Tibial nerve (tissue), 4 donors: ENCODE measurements at regions not wholly inside any gene's neighbourhood (a gene's known extent, or its start where the extent isn't known, plus 50 kb on each side); places are given as distances from the start of the nearest gene placed in this dataset.

ENCODE experiments used
- DNase-seq, 2 donors: peaks; one replicate each; pipeline ENCODE4 v3.0.0-alpha.2; 2019; ENCODE audit warnings: low spot score in 2 of 2
- H3K27ac ChIP-seq, 4 donors: fragments of 200-600 bp; sonication (generic) in 3 of 4; one replicate each; pipeline ENCODE4 v1.5.1; 2017 to 2019; ENCODE audit warnings: mild to moderate bottlenecking in 1 of 4
- H3K27me3 ChIP-seq, 2 donors: fragments of 200-600 bp; sonication (generic) in 1 of 2; one replicate each; pipeline versions ENCODE4 v1.5.1 to v1.6.0; 2017 to 2019
- H3K36me3 ChIP-seq, 3 donors: fragments of 200-600 bp; sonication (generic); one replicate each; pipeline ENCODE4 v1.5.1; 2018 to 2019
- H3K4me1 ChIP-seq, 4 donors: fragments of 200-600 bp; sonication (generic) in 3 of 4; one replicate each; pipeline ENCODE4 v1.5.1; 2017 to 2019
- H3K4me3 ChIP-seq, 4 donors: fragments of 200-600 bp; sonication (generic) in 3 of 4; one replicate each; pipeline ENCODE4 v1.5.1; 2017 to 2019; ENCODE audit warnings: mild to moderate bottlenecking in 1 of 4, moderate library complexity in 1 of 4
- H3K9me3 ChIP-seq, 4 donors: fragments of 200-600 bp; sonication (generic) in 3 of 4; one replicate each; pipeline ENCODE4 v1.5.1; 2017 to 2019
- CTCF ChIP-seq, 5 experiments: fragments of 200-600 bp in 3 of 5; fragments of 450-650 bp in 2 of 5; sonication (generic) in 3 of 5; IDR thresholded peaks; one replicate each; pipeline ENCODE4 v1.5.1; 2016 to 2019; ENCODE audit warnings: antibody characterized with exemption in 5 of 5, mild to moderate bottlenecking in 3 of 5, moderate library complexity in 2 of 5
- EP300 ChIP-seq, 2 donors: sonication (generic); formaldehyde crosslinking; IDR thresholded peaks; one replicate each; pipeline ENCODE4 v1.6.1; 2017; ENCODE audit warnings: antibody characterized with exemption in 2 of 2, mild to moderate bottlenecking in 1 of 2
- POLR2A ChIP-seq, 2 donors: fragments of 450-650 bp; IDR thresholded peaks; one replicate each; pipeline ENCODE4 v1.6.1; 2017; ENCODE audit warnings: antibody characterized with exemption in 2 of 2, mild to moderate bottlenecking in 2 of 2, moderate library complexity in 2 of 2
- WGBS, 2 donors: methylation state at CpG; one replicate each; pipeline ENCODE4 v1.1.5; 2018; 5-methylcytosine and 5-hydroxymethylcytosine counted together

- DNase-seq = no peak
- TF ChIP-seq CTCF (IDR thresholded peaks at IDR 0.05) (no peak), EP300 (IDR thresholded peaks at IDR 0.05) (no peak), POLR2A (IDR thresholded peaks at IDR 0.05) (no peak)
- no peak overlapping the region for H3K27ac ChIP-seq
- H3K9me3 ChIP-seq = no peaks in the 10 kb centered on the region
- H3K27me3 ChIP-seq = no peaks in the 10 kb centered on the region
- WGBS, 2 donors = 57 to 71% methylated on average over 4 of the region's 4 CpGs
- no peak overlapping the region for H3K4me3 ChIP-seq
- peaks cover 0 to 20% (median 0%) of the 10 kb centered on the region in 4 donors for H3K4me1 ChIP-seq
- H3K36me3 ChIP-seq = no peaks in the 10 kb centered on the region
These were observed 387.7 kb upstream of the ZNF507 start for GRCh38 chr19:31957711-31958110.

- no peak overlapping the region for H3K27ac ChIP-seq
- WGBS, 2 donors = 89 to 97% methylated on average over 15 of the region's 15 CpGs
- no peak for TF ChIP-seq POLR2A (IDR thresholded peaks at IDR 0.05)
- TF ChIP-seq EP300 (IDR thresholded peaks at IDR 0.05) = no peak
- TF ChIP-seq CTCF (IDR thresholded peaks at IDR 0.05) = no peak
- no peaks in the 10 kb centered on the region for H3K27me3 ChIP-seq
- H3K36me3 ChIP-seq = no peaks in the 10 kb centered on the region
- H3K4me1 ChIP-seq = peaks cover 0 to 22% (median 0%) of the 10 kb centered on the region in 4 donors
- no peaks in the 10 kb centered on the region for H3K9me3 ChIP-seq
- no peak overlapping the region for H3K4me3 ChIP-seq
- DNase-seq = no peak
These were observed 385.8 kb upstream of the ZNF507 start for GRCh38 chr19:31959527-31960018.

GRCh38 chr19:31960474-31960873 is 384.9 kb upstream of the ZNF507 start:
- no peak for DNase-seq
- WGBS, 2 donors = 78 to 82% methylated on average over 6 of the region's 6 CpGs
- no peaks in the 10 kb centered on the region for H3K36me3 ChIP-seq
- H3K9me3 ChIP-seq = no peaks in the 10 kb centered on the region
- no peak overlapping the region for H3K4me3 ChIP-seq
- H3K27ac ChIP-seq = no peak overlapping the region
- H3K4me1 ChIP-seq = peaks cover 0 to 22% (median 0%) of the 10 kb centered on the region in 4 donors
- H3K27me3 ChIP-seq = no peaks in the 10 kb centered on the region
- TF ChIP-seq POLR2A (IDR thresholded peaks at IDR 0.05) (no peak), CTCF (IDR thresholded peaks at IDR 0.05) (no peak), EP300 (IDR thresholded peaks at IDR 0.05) (no peak)

GRCh38 chr19:31961191-31961590 is 384.2 kb upstream of the ZNF507 start:
- WGBS, 2 donors = 62% methylated on average over 4 of the region's 4 CpGs
- DNase-seq = no peak
- Histone ChIP-seq H3K27ac (no peak overlapping the region), H3K4me3 (no peak overlapping the region), H3K4me1 (peaks cover 0 to 22% (median 0%) of the 10 kb centered on the region in 4 donors), H3K27me3 (no peaks in the 10 kb centered on the region), H3K9me3 (no peaks in the 10 kb centered on the region), H3K36me3 (no peaks in the 10 kb centered on the region)
- no peak for TF ChIP-seq CTCF (IDR thresholded peaks at IDR 0.05)
- no peak for TF ChIP-seq EP300 (IDR thresholded peaks at IDR 0.05)
- no peak for TF ChIP-seq POLR2A (IDR thresholded peaks at IDR 0.05)

GRCh38 chr19:31961667-31962066 is 383.7 kb upstream of the ZNF507 start:
- DNase-seq = no peak
- Histone ChIP-seq H3K27me3 (no peaks in the 10 kb centered on the region), H3K36me3 (no peaks in the 10 kb centered on the region), H3K4me3 (no peak overlapping the region), H3K4me1 (peaks cover 0 to 20% (median 0%) of the 10 kb centered on the region in 4 donors), H3K27ac (no peak overlapping the region), H3K9me3 (no peaks in the 10 kb centered on the region)
- no peak for TF ChIP-seq EP300 (IDR thresholded peaks at IDR 0.05)
- TF ChIP-seq CTCF (IDR thresholded peaks at IDR 0.05) = no peak
- TF ChIP-seq POLR2A (IDR thresholded peaks at IDR 0.05) = no peak
- WGBS, 2 donors = 30 to 54% methylated on average over 3 of the region's 3 CpGs
